22Rv1 (cell line): ENCODE measurements at regions not wholly inside any gene's neighbourhood (a gene's known extent, or its start where the extent isn't known, plus 50 kb on each side); places are given as distances from the start of the nearest gene placed in this dataset.

ENCODE experiments used
- ZFX ChIP-seq: fragments of 450-650 bp; IDR thresholded peaks from 2 replicates; pipeline ENCODE4 v1.6.1; 2017; ENCODE audit warnings: antibody characterized with exemption, borderline replicate concordance
- TF ChIP-seq, protein P1 (sequence below): fragments of 450-650 bp; IDR thresholded peaks from 2 replicates; pipeline ENCODE4 v1.5.1; 2017; ENCODE audit warnings: mild to moderate bottlenecking

- TF ChIP-seq, protein P1, sequence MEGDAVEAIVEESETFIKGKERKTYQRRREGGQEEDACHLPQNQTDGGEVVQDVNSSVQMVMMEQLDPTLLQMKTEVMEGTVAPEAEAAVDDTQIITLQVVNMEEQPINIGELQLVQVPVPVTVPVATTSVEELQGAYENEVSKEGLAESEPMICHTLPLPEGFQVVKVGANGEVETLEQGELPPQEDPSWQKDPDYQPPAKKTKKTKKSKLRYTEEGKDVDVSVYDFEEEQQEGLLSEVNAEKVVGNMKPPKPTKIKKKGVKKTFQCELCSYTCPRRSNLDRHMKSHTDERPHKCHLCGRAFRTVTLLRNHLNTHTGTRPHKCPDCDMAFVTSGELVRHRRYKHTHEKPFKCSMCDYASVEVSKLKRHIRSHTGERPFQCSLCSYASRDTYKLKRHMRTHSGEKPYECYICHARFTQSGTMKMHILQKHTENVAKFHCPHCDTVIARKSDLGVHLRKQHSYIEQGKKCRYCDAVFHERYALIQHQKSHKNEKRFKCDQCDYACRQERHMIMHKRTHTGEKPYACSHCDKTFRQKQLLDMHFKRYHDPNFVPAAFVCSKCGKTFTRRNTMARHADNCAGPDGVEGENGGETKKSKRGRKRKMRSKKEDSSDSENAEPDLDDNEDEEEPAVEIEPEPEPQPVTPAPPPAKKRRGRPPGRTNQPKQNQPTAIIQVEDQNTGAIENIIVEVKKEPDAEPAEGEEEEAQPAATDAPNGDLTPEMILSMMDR, result no peak
- TF ChIP-seq ZFX, result no peak
Observed at GRCh38 chr1:48079096-48079495, 81.9 kb upstream of the TRABD2B start.
